ENCODE measurements at regions not wholly inside any gene's neighbourhood (a gene's known extent, or its start where the extent isn't known, plus 50 kb on each side); places are given as distances from the start of the nearest gene placed in this dataset.

DNA sequence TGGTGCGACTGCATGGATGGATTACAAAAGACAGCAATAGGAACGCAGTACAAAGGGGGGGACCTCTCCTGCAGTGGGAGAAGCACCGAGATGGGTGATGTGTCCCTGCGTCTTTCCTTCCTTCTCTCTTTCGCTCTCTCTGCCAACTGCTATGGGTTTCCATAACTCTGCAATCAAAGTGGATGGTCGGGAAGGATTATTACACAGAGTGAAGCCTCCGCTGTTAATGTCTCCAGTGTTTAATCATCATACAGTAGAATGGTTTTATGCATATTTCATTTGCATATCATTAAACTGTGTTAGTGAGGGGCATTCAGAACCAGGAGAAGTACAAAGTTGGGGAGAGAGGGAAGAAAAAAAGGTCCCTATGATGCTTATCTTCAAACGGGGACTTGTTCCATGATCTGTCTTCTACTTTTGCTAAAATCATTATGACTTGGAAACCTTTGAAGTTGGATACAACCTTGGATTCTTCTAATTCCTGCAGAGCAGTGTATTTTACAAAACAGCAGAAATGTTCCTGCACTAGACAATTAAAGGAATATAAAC, 255.9 kb upstream of the PMFBP1 start:
- BruUV-seq (replicated peaks), result no TSS peak
- H3K4me3 Mint-ChIP-seq (ENCODE audit: low read depth, unreplicated experiment), result no peak overlapping the region
- peaks cover 4% of the 10 kb centered on the region for H3K9me3 Mint-ChIP-seq (ENCODE audit: low read depth, unreplicated experiment)
- CTCF ChIA-PET, result no interaction called here
- TF ChIP-seq, protein P1, sequence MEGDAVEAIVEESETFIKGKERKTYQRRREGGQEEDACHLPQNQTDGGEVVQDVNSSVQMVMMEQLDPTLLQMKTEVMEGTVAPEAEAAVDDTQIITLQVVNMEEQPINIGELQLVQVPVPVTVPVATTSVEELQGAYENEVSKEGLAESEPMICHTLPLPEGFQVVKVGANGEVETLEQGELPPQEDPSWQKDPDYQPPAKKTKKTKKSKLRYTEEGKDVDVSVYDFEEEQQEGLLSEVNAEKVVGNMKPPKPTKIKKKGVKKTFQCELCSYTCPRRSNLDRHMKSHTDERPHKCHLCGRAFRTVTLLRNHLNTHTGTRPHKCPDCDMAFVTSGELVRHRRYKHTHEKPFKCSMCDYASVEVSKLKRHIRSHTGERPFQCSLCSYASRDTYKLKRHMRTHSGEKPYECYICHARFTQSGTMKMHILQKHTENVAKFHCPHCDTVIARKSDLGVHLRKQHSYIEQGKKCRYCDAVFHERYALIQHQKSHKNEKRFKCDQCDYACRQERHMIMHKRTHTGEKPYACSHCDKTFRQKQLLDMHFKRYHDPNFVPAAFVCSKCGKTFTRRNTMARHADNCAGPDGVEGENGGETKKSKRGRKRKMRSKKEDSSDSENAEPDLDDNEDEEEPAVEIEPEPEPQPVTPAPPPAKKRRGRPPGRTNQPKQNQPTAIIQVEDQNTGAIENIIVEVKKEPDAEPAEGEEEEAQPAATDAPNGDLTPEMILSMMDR (IDR thresholded peaks at IDR 0.05; ENCODE audit: unreplicated experiment), result no peak
- no peak for DNase-seq
- peaks cover 9% of the 10 kb centered on the region for H3K4me1 Mint-ChIP-seq (ENCODE audit: low read depth, unreplicated experiment)
- H3K27me3 Mint-ChIP-seq (ENCODE audit: unreplicated experiment), result no peaks in the 10 kb centered on the region
- H3K36me3 Mint-ChIP-seq (ENCODE audit: insufficient read depth, unreplicated experiment), result no peaks in the 10 kb centered on the region
- intact Hi-C loops (cut with micrococcal nuclease; ENCODE audit: unreplicated experiment), result no loop called here
- H3K27ac Mint-ChIP-seq (ENCODE audit: unreplicated experiment), result no peak overlapping the region

DNA sequence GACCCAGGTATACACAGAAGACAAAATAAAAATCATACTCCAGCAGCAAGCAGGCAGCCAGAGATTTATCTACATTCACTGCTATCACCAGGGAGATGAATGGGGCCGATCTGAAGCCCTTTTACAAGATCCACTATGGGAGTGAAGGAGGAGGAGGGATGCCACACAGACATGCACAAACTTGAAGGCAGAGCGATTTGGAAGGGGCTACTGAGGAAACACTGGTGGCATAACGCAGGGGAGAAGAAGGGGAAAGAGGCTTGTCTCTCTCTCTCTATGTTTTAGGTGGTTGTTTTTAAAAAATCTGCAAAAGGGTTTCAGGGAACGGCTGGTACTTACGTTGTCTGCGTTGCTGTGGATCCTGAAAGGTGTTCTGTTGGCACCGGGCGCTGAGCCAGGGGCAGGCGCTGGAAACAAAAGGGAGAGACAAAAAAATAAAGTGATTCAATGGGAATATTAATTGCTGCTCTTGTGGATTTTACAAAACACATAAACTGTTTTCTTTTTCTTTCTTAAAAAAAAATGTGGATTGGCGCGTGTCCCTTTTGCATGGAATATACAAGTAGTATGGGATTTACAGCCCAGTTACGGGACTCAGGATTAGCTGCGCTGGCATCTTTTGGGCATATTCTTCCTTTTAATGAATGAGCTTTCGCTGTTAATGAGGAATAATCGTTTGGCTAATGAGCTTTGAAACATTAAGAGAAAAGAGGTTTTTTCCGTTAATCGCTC, 255.3 kb upstream of the PMFBP1 start:
- Mint-ChIP-seq H3K4me3 (ENCODE audit: low read depth, unreplicated experiment) (no peak overlapping the region), H3K27me3 (ENCODE audit: unreplicated experiment) (no peaks in the 10 kb centered on the region), H3K4me1 (ENCODE audit: low read depth, unreplicated experiment) (peaks cover 9% of the 10 kb centered on the region), H3K9me3 (ENCODE audit: low read depth, unreplicated experiment) (peaks cover 4% of the 10 kb centered on the region), H3K36me3 (ENCODE audit: insufficient read depth, unreplicated experiment) (no peaks in the 10 kb centered on the region), H3K27ac (ENCODE audit: unreplicated experiment) (no peak overlapping the region)
- no TSS peak for BruUV-seq (replicated peaks)
- CTCF ChIA-PET, result no interaction called here
- intact Hi-C loops (cut with micrococcal nuclease; ENCODE audit: unreplicated experiment), result no loop called here
- TF ChIP-seq, protein P1 (IDR thresholded peaks at IDR 0.05; ENCODE audit: unreplicated experiment), result no peak
- no peak for DNase-seq

DNA sequence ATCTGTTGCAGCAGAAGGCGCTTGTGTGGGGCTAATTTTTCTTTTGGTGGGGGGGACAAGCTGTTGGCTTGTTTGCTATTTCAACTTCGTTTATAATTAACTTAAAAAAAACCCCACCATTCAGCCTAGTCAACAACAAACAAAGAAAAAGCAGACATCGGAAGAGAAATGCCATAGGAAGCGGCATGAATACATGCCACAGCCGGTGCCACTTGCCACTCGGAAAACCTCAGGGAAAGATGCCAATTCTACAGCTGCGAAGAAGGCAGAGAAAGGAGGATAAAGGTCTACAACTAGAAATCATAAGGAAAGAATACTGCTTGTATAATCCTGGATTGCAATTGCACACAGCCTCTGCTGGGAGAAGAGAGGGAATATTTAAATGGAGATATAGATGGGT, 254.4 kb upstream of the PMFBP1 start:
- no peaks in the 10 kb centered on the region for H3K36me3 Mint-ChIP-seq (ENCODE audit: insufficient read depth, unreplicated experiment)
- CTCF ChIA-PET, result no interaction called here
- no peaks in the 10 kb centered on the region for H3K27me3 Mint-ChIP-seq (ENCODE audit: unreplicated experiment)
- no peak for DNase-seq
- no peak overlapping the region for H3K27ac Mint-ChIP-seq (ENCODE audit: unreplicated experiment)
- H3K4me1 Mint-ChIP-seq (ENCODE audit: low read depth, unreplicated experiment), result peaks cover 9% of the 10 kb centered on the region
- H3K9me3 Mint-ChIP-seq (ENCODE audit: low read depth, unreplicated experiment), result peaks cover 4% of the 10 kb centered on the region
- H3K4me3 Mint-ChIP-seq (ENCODE audit: low read depth, unreplicated experiment), result no peak overlapping the region
- TF ChIP-seq, protein P1 (IDR thresholded peaks at IDR 0.05; ENCODE audit: unreplicated experiment), result no peak
- intact Hi-C loops (cut with micrococcal nuclease; ENCODE audit: unreplicated experiment), result no loop called here
- BruUV-seq (replicated peaks), result no TSS peak

DNA sequence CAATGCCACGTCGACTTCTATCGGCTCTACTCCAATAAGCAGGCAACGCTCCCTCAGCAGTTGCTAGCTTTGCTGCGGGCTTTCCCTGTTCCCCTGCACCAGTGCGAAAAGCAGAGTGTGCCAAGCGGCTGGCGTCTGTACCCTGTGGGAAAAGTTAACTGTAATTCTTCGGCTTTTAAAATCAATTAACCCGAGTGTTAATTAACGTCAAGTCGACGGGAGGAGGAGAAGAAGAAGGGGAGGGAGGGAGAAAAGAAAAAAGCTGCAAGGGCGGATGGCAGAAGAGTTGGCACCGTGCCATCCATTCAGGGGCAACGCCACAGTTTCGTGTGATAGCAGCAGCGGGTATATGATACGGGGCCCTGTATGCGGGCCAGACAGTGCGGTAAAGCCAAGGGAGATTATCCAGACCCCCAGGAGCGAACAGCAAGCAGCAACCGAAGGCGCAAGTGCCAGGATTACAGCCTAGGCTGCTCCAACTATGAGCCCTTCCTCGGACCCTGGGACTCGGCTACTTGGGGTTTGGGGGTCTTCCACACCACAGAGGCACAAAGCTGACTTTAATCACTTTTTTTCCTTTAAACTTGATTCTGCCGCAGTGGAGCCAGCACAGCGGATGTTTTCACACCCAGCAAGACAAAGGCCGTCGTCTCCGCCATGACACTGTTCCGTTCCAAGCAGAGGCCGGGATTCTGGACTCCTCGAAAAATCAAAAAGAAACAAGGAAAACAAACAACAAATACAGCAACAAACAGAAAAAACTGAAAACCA, 253.8 kb upstream of the PMFBP1 start:
- no peak overlapping the region for H3K27ac Mint-ChIP-seq (ENCODE audit: unreplicated experiment)
- no peak overlapping the region for H3K4me3 Mint-ChIP-seq (ENCODE audit: low read depth, unreplicated experiment)
- TF ChIP-seq, protein P1 (IDR thresholded peaks at IDR 0.05; ENCODE audit: unreplicated experiment), result no peak
- H3K27me3 Mint-ChIP-seq (ENCODE audit: unreplicated experiment), result no peaks in the 10 kb centered on the region
- no TSS peak for BruUV-seq (replicated peaks)
- CTCF ChIA-PET, result interaction anchor here (0.7 kb wide), 1 partner anchor 41 kb away, joined by 3 read pairs; no protein-coding TSS in a partner anchor
- no peak for DNase-seq
- intact Hi-C loops (cut with micrococcal nuclease; ENCODE audit: unreplicated experiment), result no loop called here
- no peaks in the 10 kb centered on the region for H3K36me3 Mint-ChIP-seq (ENCODE audit: insufficient read depth, unreplicated experiment)
- peaks cover 8% of the 10 kb centered on the region for H3K9me3 Mint-ChIP-seq (ENCODE audit: low read depth, unreplicated experiment)
- H3K4me1 Mint-ChIP-seq (ENCODE audit: low read depth, unreplicated experiment), result peaks cover 9% of the 10 kb centered on the region
